ENCODE measurements at regions not wholly inside any gene's neighbourhood (a gene's known extent, or its start where the extent isn't known, plus 50 kb on each side); places are given as distances from the start of the nearest gene placed in this dataset.

DNA sequence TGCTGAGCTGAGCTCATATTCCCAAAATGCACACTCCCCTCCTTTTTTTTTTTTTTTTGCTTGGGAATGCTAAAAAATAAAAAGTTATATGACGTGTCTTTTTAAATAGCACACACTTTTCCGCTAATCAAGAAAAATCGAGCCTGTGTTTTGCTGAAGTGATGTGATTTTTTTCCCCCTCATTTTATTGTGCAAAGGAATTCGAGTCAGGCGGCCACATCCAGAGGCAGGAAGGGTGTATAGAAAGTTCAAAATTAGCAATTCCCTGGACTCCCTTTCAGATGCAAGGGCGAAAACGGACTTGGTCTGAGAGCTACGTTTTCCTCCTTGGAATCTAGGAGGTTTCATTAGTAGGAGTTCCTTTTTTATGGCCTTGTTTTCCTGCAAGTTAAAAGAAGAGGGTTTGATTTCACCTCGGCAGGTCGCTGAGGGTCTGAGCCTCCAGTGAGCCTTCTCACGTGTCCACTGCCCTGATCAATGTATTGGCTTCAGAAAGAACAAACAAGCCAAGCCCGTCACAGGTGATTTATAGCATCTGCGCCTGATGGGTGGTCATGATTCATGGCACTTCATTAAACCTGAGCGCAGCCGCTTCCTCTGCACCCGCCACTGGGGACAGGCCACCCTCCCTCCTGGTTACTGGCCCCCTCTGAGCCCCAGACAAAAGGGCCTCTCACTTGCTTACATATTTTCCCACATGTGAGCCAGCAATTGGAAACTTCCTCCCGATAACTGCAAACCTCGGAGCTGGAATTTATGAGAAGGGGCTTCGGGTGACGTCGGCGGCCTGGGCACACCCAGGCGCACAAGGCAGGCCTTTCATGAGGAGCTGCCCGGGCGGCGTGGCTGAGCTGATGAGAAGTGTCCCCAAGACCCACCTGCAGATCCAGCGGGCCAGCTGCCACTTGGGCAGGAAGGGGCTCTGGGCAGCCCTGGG lies 64.4 kb upstream of the LINC01488 start:
- DNase-seq: peak; percentile 66

GRCh38 chr11:69417699-69418085 lies 63.8 kb upstream of the LINC01488 start:
- no peak for DNase-seq

DNA sequence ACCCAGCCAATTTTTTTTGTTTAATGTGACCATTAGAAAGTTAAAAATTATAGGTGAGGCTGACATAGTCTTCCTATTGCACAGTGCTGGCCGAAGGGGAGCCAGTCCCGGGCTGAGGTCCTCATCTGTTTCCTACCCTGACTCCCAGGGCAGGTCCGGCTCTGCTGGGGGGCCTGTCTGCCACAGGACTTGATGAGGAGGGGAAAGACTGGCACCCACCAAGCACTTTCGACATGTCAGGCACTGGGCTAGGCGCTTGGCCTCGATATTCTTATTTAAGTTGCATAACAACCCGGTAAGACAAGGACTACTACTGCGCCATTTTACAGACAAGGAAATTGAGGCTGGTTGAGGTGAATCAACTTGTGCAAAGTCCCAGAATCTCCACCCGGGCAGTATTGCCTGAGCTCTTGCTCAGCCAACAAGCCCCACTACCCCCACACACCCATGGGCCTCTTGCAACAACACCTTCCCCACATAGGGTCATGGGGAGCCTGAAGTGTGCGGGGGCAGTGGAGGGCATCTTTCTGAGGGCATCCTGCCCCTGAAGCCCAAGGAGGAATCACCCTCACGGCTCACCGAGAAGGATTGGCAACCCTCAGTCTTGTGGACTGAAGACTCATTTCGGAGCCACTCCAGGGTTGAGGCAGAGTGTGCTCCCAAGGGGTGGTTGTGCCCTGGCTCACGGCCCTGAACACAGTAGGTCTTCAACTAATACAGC lies 62.7 kb upstream of the LINC01488 start:
- DNase-seq: no peak

DNA sequence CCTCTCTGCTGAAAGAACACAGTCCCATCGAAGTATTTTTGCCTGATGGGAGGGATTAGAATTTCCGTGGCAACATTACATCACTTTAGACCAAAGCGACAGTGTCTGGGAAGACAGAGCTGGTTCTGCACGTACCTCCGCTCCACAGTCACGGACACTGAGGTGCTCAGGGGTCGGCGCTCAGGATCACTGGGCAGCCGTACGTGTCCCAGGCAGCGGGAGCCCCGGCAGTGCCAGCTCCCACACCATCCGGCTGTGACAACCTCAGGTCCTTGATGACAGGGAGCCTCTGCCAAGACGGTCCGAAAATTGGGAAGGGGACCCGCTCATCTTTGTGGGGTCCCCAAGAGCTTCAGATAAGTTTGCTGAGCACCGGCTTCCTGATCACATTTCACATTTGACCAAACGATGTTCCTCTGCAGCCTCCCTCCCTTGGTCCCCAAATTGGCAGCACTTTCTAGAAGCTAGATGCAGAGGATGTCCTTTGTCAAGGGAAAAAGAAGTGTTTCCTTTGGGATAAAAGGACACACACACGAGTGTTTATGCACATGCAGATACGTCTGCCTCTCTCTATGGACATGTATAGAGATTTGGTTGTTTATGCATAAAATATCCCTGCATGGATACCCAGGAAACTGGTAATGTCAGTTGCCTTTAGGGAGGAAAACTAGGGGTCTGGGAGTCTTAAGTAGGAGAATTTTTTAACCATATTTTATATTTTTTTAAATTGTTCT lies 61.6 kb upstream of the LINC01488 start:
- DNase-seq: no peak

DNA sequence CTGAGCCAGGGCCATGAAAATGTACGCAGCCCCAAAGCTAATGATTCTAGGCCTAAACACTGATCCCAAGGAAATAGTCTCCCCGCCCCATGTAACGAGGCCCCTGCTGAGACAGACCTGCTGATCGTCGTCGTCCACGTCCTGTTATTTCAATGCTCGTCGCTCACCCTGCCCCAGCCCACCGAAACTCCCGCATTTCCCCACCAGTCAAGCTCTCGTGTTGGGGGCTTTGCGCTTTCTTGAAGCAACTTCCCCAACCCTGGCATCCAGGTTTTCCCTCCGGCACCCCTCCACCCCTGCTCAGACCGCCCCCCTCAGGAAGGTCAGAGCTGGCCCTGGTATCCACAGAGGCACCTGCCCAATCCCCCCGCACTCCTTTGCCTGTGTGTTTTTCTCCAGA lies 58.8 kb upstream of the LINC01488 start:
- DNase-seq: no peak

GRCh38 chr11:69423181-69423580 lies 58.3 kb upstream of the LINC01488 start:
- no peak for DNase-seq

GRCh38 chr11:69423611-69424385 lies 57.7 kb upstream of the LINC01488 start:
- no peak for DNase-seq

GRCh38 chr11:69424748-69425147 lies 56.7 kb upstream of the LINC01488 start:
- no peak for DNase-seq

DNA sequence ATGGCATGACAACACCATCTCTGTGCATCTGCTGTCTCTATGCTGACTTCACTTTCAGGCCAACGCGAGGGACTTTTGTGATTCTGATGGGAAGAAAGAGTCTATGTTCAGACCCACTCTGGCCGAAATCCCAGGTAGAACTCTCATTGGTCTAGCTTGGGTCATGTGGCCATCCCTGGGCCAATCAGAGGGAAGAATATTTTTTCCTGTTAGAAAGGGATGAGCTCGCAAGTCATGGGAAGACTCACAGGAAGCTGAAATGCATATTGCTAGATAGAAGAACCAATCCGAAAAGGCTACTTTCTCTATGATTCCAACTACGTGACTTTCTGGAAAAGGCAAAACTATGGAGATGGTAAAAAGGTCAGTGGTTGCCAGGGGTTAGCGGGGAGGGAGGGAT lies 56.0 kb upstream of the LINC01488 start:
- no peak for DNase-seq

- DNase-seq: no peak
Measured at GRCh38 chr11:69425895-69426544, 55.4 kb upstream of the LINC01488 start.

- DNase-seq: peak; percentile 86
Measured at GRCh38 chr11:69427337-69427736, 54.1 kb upstream of the LINC01488 start.

- no peak for DNase-seq
Measured at GRCh38 chr11:69427906-69428880, 53.3 kb upstream of the LINC01488 start.

DNA sequence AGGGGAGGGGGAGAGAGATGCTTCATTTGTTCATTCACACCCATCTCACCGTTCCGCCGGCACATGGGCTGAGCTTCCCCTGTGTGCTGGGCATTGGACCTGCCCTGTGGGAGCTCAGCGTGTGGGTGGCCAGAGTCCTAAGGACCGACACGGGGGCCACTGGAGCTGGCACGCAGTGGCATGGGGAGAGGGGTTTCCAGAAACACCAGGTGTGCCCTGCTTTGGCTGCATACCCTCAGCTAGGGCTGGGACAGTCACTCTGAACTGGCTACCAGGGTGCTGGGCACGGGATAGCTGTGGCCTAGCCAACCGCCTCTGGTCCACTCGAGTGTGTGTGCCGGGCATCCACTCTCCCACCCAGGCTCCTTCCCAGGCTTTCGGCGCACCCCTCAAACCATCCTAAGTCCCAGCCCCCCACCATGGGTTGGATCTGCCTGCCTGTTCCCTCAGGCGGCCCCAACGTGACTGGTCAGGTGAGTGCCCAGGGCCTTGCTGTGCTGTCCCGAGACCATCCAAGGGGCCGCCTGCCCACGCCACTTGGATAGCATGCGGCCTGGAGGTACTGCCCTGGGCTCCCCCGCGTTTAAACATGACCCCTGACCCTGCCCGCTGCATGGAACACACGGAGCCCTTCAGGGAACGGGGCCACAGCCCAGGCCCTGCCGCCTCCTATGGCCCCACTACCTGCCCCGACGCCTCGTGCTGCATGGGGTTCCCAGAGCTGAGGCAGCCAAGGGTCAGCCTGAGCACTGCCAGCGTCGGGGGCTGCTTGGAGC lies 51.6 kb upstream of the LINC01488 start:
- no peak for DNase-seq

GRCh38 chr11:69430566-69430965 lies 50.9 kb upstream of the LINC01488 start:
- DNase-seq: no peak

- DNase-seq: no peak
Measured at GRCh38 chr11:69431136-69431535, 50.3 kb upstream of the LINC01488 start.

Data from islet precursor cell (in vitro differentiated cells).